Stomach (tissue), 4 donors: ENCODE measurements at regions not wholly inside any gene's neighbourhood (a gene's known extent, or its start where the extent isn't known, plus 50 kb on each side); places are given as distances from the start of the nearest gene placed in this dataset.

Experiments
- POLR2A ChIP-seq, 4 donors: fragments of 450-650 bp; IDR thresholded peaks; one replicate each; pipeline ENCODE4 v1.6.1; 2016; ENCODE audit warnings: antibody characterized with exemption in 4 of 4, control low read depth in 2 of 4, mild to moderate bottlenecking in 1 of 4, moderate library complexity in 1 of 4
- POLR2AphosphoS5 ChIP-seq, 3 donors: sonication (generic); formaldehyde crosslinking; IDR thresholded peaks; one replicate each; pipeline ENCODE4 v1.6.1; 2016; ENCODE audit warnings: antibody characterized with exemption in 3 of 3
- TF ChIP-seq, protein P1 (sequence below), 7 experiments: fragments of 450-650 bp in 4 of 7; fragments of 200-600 bp in 3 of 7; sonication (generic) in 3 of 7; IDR thresholded peaks; one replicate each; pipeline ENCODE4 v1.5.1; 2016 to 2019; ENCODE audit warnings: antibody characterized with exemption in 7 of 7, control low read depth in 2 of 7, mild to moderate bottlenecking in 1 of 7

DNA sequence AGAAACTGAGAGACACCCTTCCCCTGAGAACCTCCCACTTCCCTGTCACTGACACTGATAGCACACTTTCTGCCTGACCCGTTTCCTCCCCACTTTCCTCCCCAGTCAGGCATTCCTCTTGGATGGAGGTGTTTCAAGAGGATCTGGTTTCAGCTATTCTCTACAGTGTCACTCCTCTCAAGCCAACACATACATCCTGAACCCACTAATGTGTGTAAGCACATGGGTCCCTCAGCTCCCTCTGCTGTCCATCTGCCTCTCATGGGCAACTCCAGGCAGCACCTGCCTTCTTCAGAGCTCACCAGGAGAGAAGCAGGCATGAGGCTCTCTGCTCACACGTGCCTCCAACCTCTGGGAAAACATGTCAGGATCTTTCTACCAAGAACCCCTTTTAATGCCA is 207.6 kb downstream of the NAF1 start:
- TF ChIP-seq, protein P1, sequence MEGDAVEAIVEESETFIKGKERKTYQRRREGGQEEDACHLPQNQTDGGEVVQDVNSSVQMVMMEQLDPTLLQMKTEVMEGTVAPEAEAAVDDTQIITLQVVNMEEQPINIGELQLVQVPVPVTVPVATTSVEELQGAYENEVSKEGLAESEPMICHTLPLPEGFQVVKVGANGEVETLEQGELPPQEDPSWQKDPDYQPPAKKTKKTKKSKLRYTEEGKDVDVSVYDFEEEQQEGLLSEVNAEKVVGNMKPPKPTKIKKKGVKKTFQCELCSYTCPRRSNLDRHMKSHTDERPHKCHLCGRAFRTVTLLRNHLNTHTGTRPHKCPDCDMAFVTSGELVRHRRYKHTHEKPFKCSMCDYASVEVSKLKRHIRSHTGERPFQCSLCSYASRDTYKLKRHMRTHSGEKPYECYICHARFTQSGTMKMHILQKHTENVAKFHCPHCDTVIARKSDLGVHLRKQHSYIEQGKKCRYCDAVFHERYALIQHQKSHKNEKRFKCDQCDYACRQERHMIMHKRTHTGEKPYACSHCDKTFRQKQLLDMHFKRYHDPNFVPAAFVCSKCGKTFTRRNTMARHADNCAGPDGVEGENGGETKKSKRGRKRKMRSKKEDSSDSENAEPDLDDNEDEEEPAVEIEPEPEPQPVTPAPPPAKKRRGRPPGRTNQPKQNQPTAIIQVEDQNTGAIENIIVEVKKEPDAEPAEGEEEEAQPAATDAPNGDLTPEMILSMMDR (IDR thresholded peaks at IDR 0.05), result peak in 3 of 7 experiments; percentile 11 to 39 (median 19)
- TF ChIP-seq POLR2AphosphoS5 (IDR thresholded peaks at IDR 0.05) (no peak), POLR2A (IDR thresholded peaks at IDR 0.05) (no peak)
